ENCODE measurements at regions not wholly inside any gene's neighbourhood (a gene's known extent, or its start where the extent isn't known, plus 50 kb on each side); places are given as distances from the start of the nearest gene placed in this dataset.
A peak's percentile ranks its signal among the peaks of the same experiment; 100 is the strongest.

DNA sequence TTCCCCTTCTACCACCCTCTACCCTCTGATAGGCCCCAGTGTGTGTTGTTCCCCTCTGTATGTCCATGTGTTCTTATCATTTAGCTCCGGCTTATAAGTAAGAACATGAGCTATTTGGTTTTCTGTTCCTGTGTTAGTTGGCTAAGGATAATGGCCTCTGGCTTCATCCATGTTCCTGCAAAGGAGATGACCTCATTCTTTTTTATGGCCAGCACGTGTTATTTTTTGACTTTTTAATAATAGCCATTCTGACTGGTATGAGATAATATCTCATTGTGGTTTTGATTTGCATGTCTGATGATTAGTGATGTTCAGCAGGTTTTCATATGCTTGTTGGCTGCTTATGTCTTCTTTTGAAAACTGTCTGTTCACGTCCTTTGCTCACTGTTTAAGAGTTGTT, 63.1 kb upstream of the NPHP3 start:
- no peak overlapping the region for H3K27ac ChIP-seq
- in situ Hi-C loops (cut with MboI; ENCODE audit: low sequenced_read_pairs in 4 of 4) (loop anchor here in 1 of 4 donors (25.0 kb wide), 1 partner anchor 102 kb away; no protein-coding TSS in a partner anchor), intact Hi-C loops (cut with DNase I; ENCODE audit: low total_unique reads) (no loop called here)
- DNase-seq (no peak), ATAC-seq (peak in 1 of 2 donors; percentile 29)
- no peak overlapping the region for H3K4me3 ChIP-seq
- no peaks in the 10 kb centered on the region for H3K27me3 ChIP-seq
- H3K9me3 ChIP-seq, result no peaks in the 10 kb centered on the region
- peaks cover 25 to 34% of the 10 kb centered on the region in 2 donors for H3K4me1 ChIP-seq
- H3K36me3 ChIP-seq, result no peaks in the 10 kb centered on the region
- TF ChIP-seq POLR2A (IDR thresholded peaks at IDR 0.05) (no peak), CTCF (IDR thresholded peaks at IDR 0.05 in 4 of 5, conservative IDR thresholded peaks at IDR 0.05 in 1 of 5) (no peak)

DNA sequence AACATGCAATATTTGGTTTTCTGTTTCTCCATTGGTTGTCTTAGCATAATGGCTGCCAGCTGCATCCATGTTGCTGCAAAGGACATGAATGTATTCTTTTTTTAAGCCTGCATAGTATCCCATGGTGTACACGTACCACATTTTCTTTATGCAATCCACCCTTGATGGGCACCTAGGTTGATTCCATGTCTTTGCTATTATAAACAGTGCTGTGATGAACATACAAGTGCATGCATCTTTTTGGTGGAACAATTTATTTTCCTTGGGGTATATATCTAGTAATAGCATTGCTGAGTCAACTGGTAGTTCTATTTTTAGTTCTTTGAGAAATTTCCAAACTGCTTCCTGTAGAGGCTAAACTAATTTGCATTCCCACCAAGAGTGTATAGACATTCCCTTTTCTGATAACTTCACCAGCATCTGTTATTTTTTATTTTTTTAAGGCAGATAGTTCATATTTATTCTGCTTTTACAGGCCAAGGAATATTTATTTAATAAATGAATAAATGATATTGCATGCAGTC, 62.4 kb upstream of the NPHP3 start:
- in situ Hi-C loops (cut with MboI; ENCODE audit: low sequenced_read_pairs in 4 of 4), result loop anchor here in 1 of 4 donors (25.0 kb wide), 1 partner anchor 103 kb away; no protein-coding TSS in a partner anchor
- Histone ChIP-seq H3K27ac (no peak overlapping the region), H3K4me1 (peaks cover 25 to 34% of the 10 kb centered on the region in 2 donors), H3K9me3 (no peaks in the 10 kb centered on the region), H3K27me3 (no peaks in the 10 kb centered on the region), H3K36me3 (no peaks in the 10 kb centered on the region), H3K4me3 (no peak overlapping the region)
- ATAC-seq (no peak), DNase-seq (no peak)
- no peak for TF ChIP-seq POLR2A (IDR thresholded peaks at IDR 0.05)
- TF ChIP-seq CTCF (IDR thresholded peaks at IDR 0.05 in 4 of 5, conservative IDR thresholded peaks at IDR 0.05 in 1 of 5), result no peak
- intact Hi-C loops (cut with DNase I; ENCODE audit: low total_unique reads), result no loop called here

GRCh38 chr3:132783152-132783551, 60.9 kb upstream of the NPHP3 start:
- ATAC-seq (no peak), DNase-seq (no peak)
- in situ Hi-C loops (cut with MboI; ENCODE audit: low sequenced_read_pairs in 4 of 4), result loop anchor here in 1 of 4 donors (25.0 kb wide), 1 partner anchor 104 kb away; no protein-coding TSS in a partner anchor
- Histone ChIP-seq H3K36me3 (no peaks in the 10 kb centered on the region), H3K27me3 (no peaks in the 10 kb centered on the region), H3K4me1 (peaks cover 18 to 29% of the 10 kb centered on the region in 2 donors), H3K4me3 (no peak overlapping the region), H3K9me3 (no peaks in the 10 kb centered on the region), H3K27ac (no peak overlapping the region)
- no peak for TF ChIP-seq CTCF (IDR thresholded peaks at IDR 0.05 in 4 of 5, conservative IDR thresholded peaks at IDR 0.05 in 1 of 5)
- no peak for TF ChIP-seq POLR2A (IDR thresholded peaks at IDR 0.05)
- intact Hi-C loops (cut with DNase I; ENCODE audit: low total_unique reads), result no loop called here

- H3K27ac ChIP-seq, result no peak overlapping the region
- H3K9me3 ChIP-seq, result no peaks in the 10 kb centered on the region
- no peak overlapping the region for H3K4me3 ChIP-seq
- DNase-seq (no peak), ATAC-seq (no peak)
- in situ Hi-C loops (cut with MboI; ENCODE audit: low sequenced_read_pairs in 4 of 4) (loop anchor here in 1 of 4 donors (25.0 kb wide), 1 partner anchor 105 kb away; no protein-coding TSS in a partner anchor), intact Hi-C loops (cut with DNase I; ENCODE audit: low total_unique reads) (no loop called here)
- TF ChIP-seq CTCF (IDR thresholded peaks at IDR 0.05 in 4 of 5, conservative IDR thresholded peaks at IDR 0.05 in 1 of 5), result no peak
- TF ChIP-seq POLR2A (IDR thresholded peaks at IDR 0.05), result no peak
- H3K27me3 ChIP-seq, result no peaks in the 10 kb centered on the region
- H3K36me3 ChIP-seq, result no peaks in the 10 kb centered on the region
- peaks cover 14 to 19% of the 10 kb centered on the region in 2 donors for H3K4me1 ChIP-seq
Measured at GRCh38 chr3:132781922-132782321, 59.7 kb upstream of the NPHP3 start.

GRCh38 chr3:132777171-132777570, 55.0 kb upstream of the NPHP3 start:
- H3K4me1 ChIP-seq, result no peaks in the 10 kb centered on the region
- in situ Hi-C loops (cut with MboI; ENCODE audit: low sequenced_read_pairs in 4 of 4) (loop anchor here in 1 of 4 donors (25.0 kb wide), 1 partner anchor 110 kb away; no protein-coding TSS in a partner anchor), intact Hi-C loops (cut with DNase I; ENCODE audit: low total_unique reads) (no loop called here)
- H3K4me3 ChIP-seq, result no peak overlapping the region
- no peaks in the 10 kb centered on the region for H3K9me3 ChIP-seq
- DNase-seq (no peak), ATAC-seq (no peak)
- H3K27me3 ChIP-seq, result no peaks in the 10 kb centered on the region
- no peak overlapping the region for H3K27ac ChIP-seq
- no peaks in the 10 kb centered on the region for H3K36me3 ChIP-seq
- no peak for TF ChIP-seq CTCF (IDR thresholded peaks at IDR 0.05 in 4 of 5, conservative IDR thresholded peaks at IDR 0.05 in 1 of 5)
- no peak for TF ChIP-seq POLR2A (IDR thresholded peaks at IDR 0.05)
